ENCODE measurements at regions not wholly inside any gene's neighbourhood (a gene's known extent, or its start where the extent isn't known, plus 50 kb on each side); places are given as distances from the start of the nearest gene placed in this dataset.

GRCh38 chr1:232579958-232580941 is 49.7 kb downstream of the SIPA1L2 start:
- no peak for TF ChIP-seq POLR2A (IDR thresholded peaks at IDR 0.05)
- no peak for TF ChIP-seq CTCF (IDR thresholded peaks at IDR 0.05)
- TF ChIP-seq EP300 (IDR thresholded peaks at IDR 0.05), result no peak
- Histone ChIP-seq H3K27ac (peak overlapping the region in 3 of 4 donors; percentile 9 to 58 (median 29)), H3K36me3 (no peaks in the 10 kb centered on the region), H3K4me1 (peaks cover 0 to 53% (median 9%) of the 10 kb centered on the region in 4 donors), H3K27me3 (no peaks in the 10 kb centered on the region), H3K9me3 (no peaks in the 10 kb centered on the region), H3K4me3 (no peak overlapping the region)
- WGBS, 2 donors, result 84 to 87% methylated on average over 3 of the region's 3 CpGs
- DNase-seq (ENCODE audit: low spot score in 2 of 2), result no peak

- TF ChIP-seq CTCF (IDR thresholded peaks at IDR 0.05) (no peak), POLR2A (IDR thresholded peaks at IDR 0.05) (no peak), EP300 (IDR thresholded peaks at IDR 0.05) (no peak)
- peaks cover 0 to 50% (median 9%) of the 10 kb centered on the region in 4 donors for H3K4me1 ChIP-seq
- peak overlapping the region in 3 of 4 donors; percentile 9 to 58 (median 13) for H3K27ac ChIP-seq
- no peak overlapping the region for H3K4me3 ChIP-seq
- no peaks in the 10 kb centered on the region for H3K36me3 ChIP-seq
- H3K27me3 ChIP-seq, result no peaks in the 10 kb centered on the region
- no peak for DNase-seq (ENCODE audit: low spot score in 2 of 2)
- WGBS, 2 donors, result 20 to 26% methylated on average over 1 of the region's 1 CpG
- H3K9me3 ChIP-seq, result no peaks in the 10 kb centered on the region
Measured at GRCh38 chr1:232579466-232579865, 50.5 kb downstream of the SIPA1L2 start.

- TF ChIP-seq POLR2A (IDR thresholded peaks at IDR 0.05) (no peak), EP300 (IDR thresholded peaks at IDR 0.05) (peak in 1 of 2 donors; percentile 32), CTCF (IDR thresholded peaks at IDR 0.05) (no peak)
- Histone ChIP-seq H3K4me1 (peaks cover 0 to 58% (median 9%) of the 10 kb centered on the region in 4 donors), H3K27ac (peak overlapping the region in 3 of 4 donors; percentile 9 to 58 (median 13)), H3K9me3 (no peaks in the 10 kb centered on the region), H3K4me3 (no peak overlapping the region), H3K27me3 (no peaks in the 10 kb centered on the region), H3K36me3 (no peaks in the 10 kb centered on the region)
- DNase-seq (ENCODE audit: low spot score in 2 of 2), result no peak
- WGBS, 2 donors, result 46% methylated on average over 3 of the region's 3 CpGs
Measured at GRCh38 chr1:232578651-232579195, 51.2 kb downstream of the SIPA1L2 start.

GRCh38 chr1:232577772-232578171 is 52.2 kb downstream of the SIPA1L2 start:
- no peak for TF ChIP-seq EP300 (IDR thresholded peaks at IDR 0.05)
- no peak for TF ChIP-seq POLR2A (IDR thresholded peaks at IDR 0.05)
- no peak for TF ChIP-seq CTCF (IDR thresholded peaks at IDR 0.05)
- H3K4me3 ChIP-seq, result no peak overlapping the region
- H3K4me1 ChIP-seq, result peaks cover 0 to 61% (median 9%) of the 10 kb centered on the region in 4 donors
- 70 to 75% methylated on average over 2 of the region's 2 CpGs for WGBS, 2 donors
- no peak for DNase-seq (ENCODE audit: low spot score in 2 of 2)
- no peaks in the 10 kb centered on the region for H3K9me3 ChIP-seq
- H3K36me3 ChIP-seq, result no peaks in the 10 kb centered on the region
- peak overlapping the region in 1 of 4 donors; percentile 58 for H3K27ac ChIP-seq
- no peaks in the 10 kb centered on the region for H3K27me3 ChIP-seq

GRCh38 chr1:232576537-232576936 is 53.4 kb downstream of the SIPA1L2 start:
- H3K4me1 ChIP-seq, result peaks cover 0 to 59% (median 9%) of the 10 kb centered on the region in 4 donors
- no peak overlapping the region for H3K27ac ChIP-seq
- TF ChIP-seq CTCF (IDR thresholded peaks at IDR 0.05) (no peak), EP300 (IDR thresholded peaks at IDR 0.05) (no peak)
- 68 to 72% methylated on average over 8 of the region's 8 CpGs for WGBS, 2 donors
- DNase-seq (ENCODE audit: low spot score in 2 of 2), result no peak
- H3K27me3 ChIP-seq, result no peaks in the 10 kb centered on the region
- no peaks in the 10 kb centered on the region for H3K36me3 ChIP-seq
- no peak overlapping the region for H3K4me3 ChIP-seq
- no peaks in the 10 kb centered on the region for H3K9me3 ChIP-seq
